Keratinocyte (primary cell): ENCODE measurements at regions not wholly inside any gene's neighbourhood (a gene's known extent, or its start where the extent isn't known, plus 50 kb on each side); places are given as distances from the start of the nearest gene placed in this dataset.
"Not testable (repeated sequence)": the region's sequence is repeated elsewhere in the genome, so short reads cannot be mapped to it uniquely, and the experiment has no call there.

Source experiments
- DNase-seq: peaks from one replicate; pipeline ENCODE4 v3.0.0-alpha.2; 2011; ENCODE audit warnings: low read depth, missing footprints, low spot score
- FAIRE-seq: peaks from 2 replicates; lab custom pipeline; 2011; peaks lifted over from hg19 to GRCh38; lab: Jason Lieb, UNC
- H2AFZ ChIP-seq: 2 replicates; pipeline ENCODE4 v1.6.0; 2012; ENCODE audit warnings: low read length, control low read depth, inconsistent platforms; ENCODE audit not compliant: control insufficient read depth
- H3K27ac ChIP-seq: 2 replicates; pipeline ENCODE4 v1.5.1; 2011; ENCODE audit warnings: low read length; ENCODE audit not compliant: control insufficient read depth, insufficient read depth
- H3K27me3 ChIP-seq: 3 replicates; pipeline ENCODE4 v1.6.0; 2011; ENCODE audit warnings: low read length; ENCODE audit not compliant: control insufficient read depth, insufficient read depth; ENCODE audit errors: extremely low read depth
- H3K36me3 ChIP-seq, 2 experiments: 2 replicates in 1 of 2; 3 replicates in 1 of 2; pipeline ENCODE4 v1.5.1; 2011; ENCODE audit warnings: low read length in 2 of 2, mild to moderate bottlenecking in 1 of 2; ENCODE audit not compliant: control insufficient read depth in 2 of 2, insufficient read depth in 2 of 2; ENCODE audit errors: extremely low read depth in 1 of 2
- H3K4me1 ChIP-seq: 3 replicates; pipeline ENCODE4 v1.5.1; 2011; ENCODE audit warnings: low read length; ENCODE audit not compliant: control insufficient read depth, insufficient read depth; ENCODE audit errors: extremely low read depth
- H3K4me2 ChIP-seq: 3 replicates; pipeline ENCODE4 v1.6.0; 2011; ENCODE audit warnings: low read depth, low read length; ENCODE audit not compliant: control insufficient read depth, insufficient read depth; ENCODE audit errors: extremely low read depth
- H3K4me3 ChIP-seq, 3 experiments: fragments of 200-600 bp in 1 of 3; sonication (generic) in 1 of 3; 2 replicates in 2 of 3; 3 replicates in 1 of 3; pipeline ENCODE4 v1.5.1; 2011 to 2016; ENCODE audit warnings: low read length in 3 of 3, mild to moderate bottlenecking in 3 of 3, control low read depth in 2 of 3, inconsistent platforms in 1 of 3, low read depth in 1 of 3, mixed read lengths in 1 of 3, mixed run types in 1 of 3, moderate library complexity in 1 of 3; ENCODE audit not compliant: control insufficient read depth in 2 of 3, insufficient read depth in 2 of 3; ENCODE audit errors: extremely low read depth in 1 of 3
- H3K79me2 ChIP-seq: 2 replicates; pipeline ENCODE4 v1.6.0; 2012; ENCODE audit warnings: low read length; ENCODE audit not compliant: control insufficient read depth, insufficient read depth
- H3K9ac ChIP-seq: 3 replicates; pipeline ENCODE4 v1.6.0; 2011; ENCODE audit warnings: low read length; ENCODE audit not compliant: control insufficient read depth, insufficient read depth; ENCODE audit errors: extremely low read depth
- H3K9me1 ChIP-seq: 3 replicates; pipeline ENCODE4 v1.6.0; 2011; ENCODE audit warnings: low read length; ENCODE audit not compliant: control insufficient read depth, insufficient read depth; ENCODE audit errors: extremely low read depth
- H3K9me3 ChIP-seq: 2 replicates; pipeline ENCODE4 v1.5.1; 2012; ENCODE audit warnings: low read depth, low read length; ENCODE audit not compliant: control insufficient read depth
- H4K20me1 ChIP-seq: 3 replicates; pipeline ENCODE4 v1.6.0; 2011; ENCODE audit warnings: low read length; ENCODE audit not compliant: control insufficient read depth, insufficient read depth; ENCODE audit errors: extremely low read depth
- EZH2 ChIP-seq: IDR thresholded peaks from one replicate; pipeline ENCODE4 v1.6.1; 2012; ENCODE audit warnings: inconsistent platforms, mild to moderate bottlenecking, low read length, moderate library complexity
- dilution Hi-C: fragments of 300-500 bp; cut with MboI; formaldehyde crosslinking; loops from one replicate; pipeline ENCODE4 v1.7.0; 2020; ENCODE audit warnings: low sequenced_read_pairs; ENCODE audit not compliant: extremely low pct_ligation_motif_present
- TF ChIP-seq, protein P1 (sequence below), 3 experiments: IDR thresholded peaks in 1 of 3; conservative IDR thresholded peaks in 1 of 3; optimal IDR thresholded peaks in 1 of 3; 2 replicates in 2 of 3; 3 replicates in 1 of 3; pipeline versions ENCODE3 to v1.5.1; 2011; ENCODE audit warnings: low read length in 3 of 3, mild to moderate bottlenecking in 3 of 3, moderate library complexity in 2 of 3, control low read depth in 1 of 3, inconsistent platforms in 1 of 3; ENCODE audit not compliant: insufficient read depth in 2 of 3; ENCODE audit errors: extremely low read depth in 1 of 3

DNA sequence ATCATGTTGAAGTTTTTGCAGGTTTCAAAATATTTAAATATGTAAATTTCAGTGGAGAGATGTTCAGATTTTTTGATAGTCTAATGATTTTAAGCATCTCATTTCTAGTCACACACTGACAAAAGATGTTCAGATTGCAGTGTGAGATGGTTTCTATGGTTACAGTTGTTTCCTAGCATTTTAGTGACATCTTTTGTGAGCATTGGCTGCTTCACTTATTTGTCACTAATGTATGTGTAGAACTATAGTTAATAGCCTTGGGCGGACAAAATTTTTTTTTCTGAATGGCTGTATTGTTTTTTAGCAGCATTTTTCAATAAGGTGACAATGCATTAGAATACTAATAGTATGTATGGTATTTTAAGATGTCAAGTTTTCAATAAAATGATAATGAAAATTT is 315.6 kb upstream of the PRKD1 start:
- DNase-seq: no peak
- Histone ChIP-seq H3K27me3 (no peaks in the 10 kb centered on the region), H4K20me1 (no peaks in the 10 kb centered on the region), H3K9me3 (no peaks in the 10 kb centered on the region), H3K36me3 (no peaks in the 10 kb centered on the region), H2AFZ (no peak overlapping the region), H3K79me2 (no peaks in the 10 kb centered on the region), H3K4me1 (peaks cover 11% of the 10 kb centered on the region), H3K9me1 (no peaks in the 10 kb centered on the region), H3K9ac (no peak overlapping the region), H3K4me2 (no peak overlapping the region), H3K27ac (no peak overlapping the region), H3K4me3 (no peak overlapping the region)
- dilution Hi-C loops: no loop called here
- TF ChIP-seq, protein P1, sequence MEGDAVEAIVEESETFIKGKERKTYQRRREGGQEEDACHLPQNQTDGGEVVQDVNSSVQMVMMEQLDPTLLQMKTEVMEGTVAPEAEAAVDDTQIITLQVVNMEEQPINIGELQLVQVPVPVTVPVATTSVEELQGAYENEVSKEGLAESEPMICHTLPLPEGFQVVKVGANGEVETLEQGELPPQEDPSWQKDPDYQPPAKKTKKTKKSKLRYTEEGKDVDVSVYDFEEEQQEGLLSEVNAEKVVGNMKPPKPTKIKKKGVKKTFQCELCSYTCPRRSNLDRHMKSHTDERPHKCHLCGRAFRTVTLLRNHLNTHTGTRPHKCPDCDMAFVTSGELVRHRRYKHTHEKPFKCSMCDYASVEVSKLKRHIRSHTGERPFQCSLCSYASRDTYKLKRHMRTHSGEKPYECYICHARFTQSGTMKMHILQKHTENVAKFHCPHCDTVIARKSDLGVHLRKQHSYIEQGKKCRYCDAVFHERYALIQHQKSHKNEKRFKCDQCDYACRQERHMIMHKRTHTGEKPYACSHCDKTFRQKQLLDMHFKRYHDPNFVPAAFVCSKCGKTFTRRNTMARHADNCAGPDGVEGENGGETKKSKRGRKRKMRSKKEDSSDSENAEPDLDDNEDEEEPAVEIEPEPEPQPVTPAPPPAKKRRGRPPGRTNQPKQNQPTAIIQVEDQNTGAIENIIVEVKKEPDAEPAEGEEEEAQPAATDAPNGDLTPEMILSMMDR (optimal IDR thresholded peaks at IDR 0.05 in 1 of 3, IDR thresholded peaks at IDR 0.05 in 1 of 3, conservative IDR thresholded peaks at IDR 0.05 in 1 of 3; ENCODE audit: extremely low read depth in 1 of 3, insufficient read depth in 2 of 3, low read length in 3 of 3): no peak
- no peak for TF ChIP-seq EZH2
- peak; percentile 9 for FAIRE-seq

DNA sequence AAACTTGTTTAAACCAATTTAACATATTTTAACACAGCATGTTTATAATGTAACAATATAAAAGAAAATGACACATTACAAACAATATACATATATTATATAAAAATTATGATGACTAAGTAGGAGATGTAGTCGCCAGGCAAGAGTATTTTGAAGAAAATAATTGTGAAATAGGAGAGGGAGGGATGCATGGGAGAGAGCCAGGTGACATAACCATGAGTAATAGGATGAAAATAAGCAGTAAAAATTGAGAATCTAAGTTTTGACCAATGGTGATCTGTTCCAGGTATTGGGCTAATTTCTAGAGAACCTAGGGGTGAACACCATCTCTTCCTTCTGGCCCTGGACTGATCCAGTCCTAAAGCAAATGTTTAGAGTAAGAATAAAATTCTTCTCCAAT is 315.2 kb upstream of the G2E3 start:
- Histone ChIP-seq H3K9ac (no peak overlapping the region), H3K4me2 (no peak overlapping the region), H3K4me3 (no peak overlapping the region), H3K4me1 (peaks cover 11% of the 10 kb centered on the region), H3K9me1 (no peaks in the 10 kb centered on the region), H3K27me3 (no peaks in the 10 kb centered on the region), H2AFZ (no peak overlapping the region), H3K36me3 (no peaks in the 10 kb centered on the region), H3K79me2 (no peaks in the 10 kb centered on the region), H4K20me1 (no peaks in the 10 kb centered on the region), H3K27ac (peak overlapping the region; percentile 60), H3K9me3 (no peaks in the 10 kb centered on the region)
- peak; percentile 56 for FAIRE-seq
- TF ChIP-seq, protein P1 (optimal IDR thresholded peaks at IDR 0.05 in 1 of 3, IDR thresholded peaks at IDR 0.05 in 1 of 3, conservative IDR thresholded peaks at IDR 0.05 in 1 of 3; ENCODE audit: extremely low read depth in 1 of 3, insufficient read depth in 2 of 3, low read length in 3 of 3): no peak
- no peak for TF ChIP-seq EZH2
- no peak for DNase-seq
- dilution Hi-C loops: no loop called here

DNA sequence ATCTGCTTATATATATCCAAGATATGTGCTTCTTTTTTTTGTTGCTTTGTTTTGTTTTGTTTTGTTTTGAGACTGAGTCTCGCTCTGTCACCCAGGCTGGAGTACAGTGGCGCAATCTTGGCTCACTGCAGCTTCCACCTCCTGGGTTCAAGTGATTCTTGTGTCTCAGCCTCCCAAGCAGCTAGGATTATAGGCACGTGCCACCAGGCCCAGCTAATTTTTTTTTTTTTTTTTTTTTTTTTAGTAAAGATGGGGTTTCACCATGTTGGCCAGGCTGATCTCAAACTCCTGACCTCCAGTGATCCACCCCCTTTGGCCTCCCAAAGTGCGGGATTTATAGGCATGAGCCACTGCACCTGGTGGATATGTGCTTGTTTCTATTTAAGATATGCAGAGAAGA is 314.6 kb upstream of the G2E3 start:
- not testable (repeated sequence) for H4K20me1 ChIP-seq, H3K27me3 ChIP-seq

More for the DNA sequence above, 314.6 kb upstream of the G2E3 start:
- H3K36me3 ChIP-seq, H3K9me1 ChIP-seq, H3K9me3 ChIP-seq, H3K4me2 ChIP-seq, H3K4me3 ChIP-seq, H2AFZ ChIP-seq, FAIRE-seq, DNase-seq, H3K79me2 ChIP-seq, dilution Hi-C loops, H3K9ac ChIP-seq: not testable (repeated sequence)
- Histone ChIP-seq H3K27ac (peak overlapping the region; percentile 60), H3K4me1 (peaks cover 11% of the 10 kb centered on the region)
